Right lobe of liver (tissue), 4 donors: ENCODE measurements at regions not wholly inside any gene's neighbourhood (a gene's known extent, or its start where the extent isn't known, plus 50 kb on each side); places are given as distances from the start of the nearest gene placed in this dataset.

Experiments
- POLR2A ChIP-seq: fragments of 450-650 bp; IDR thresholded peaks from one replicate; pipeline ENCODE4 v1.6.1; 2017; ENCODE audit warnings: antibody characterized with exemption, mild to moderate bottlenecking
- TF ChIP-seq, protein P1 (sequence below), 4 donors: fragments of 200-600 bp in 3 of 4; fragments of 450-650 bp in 1 of 4; IDR thresholded peaks; one replicate each; pipeline versions ENCODE4 v1.5.1 to v1.8.0; 2016 to 2022; ENCODE audit warnings: antibody characterized with exemption in 4 of 4, mild to moderate bottlenecking in 2 of 4
- donor health status: DM: no; HTN: no; CAD: no.
- donor health status: DM: no; HTN: no; CAD: no.
- donor health status: DM: no; HTN: yes; CAD: no.

DNA sequence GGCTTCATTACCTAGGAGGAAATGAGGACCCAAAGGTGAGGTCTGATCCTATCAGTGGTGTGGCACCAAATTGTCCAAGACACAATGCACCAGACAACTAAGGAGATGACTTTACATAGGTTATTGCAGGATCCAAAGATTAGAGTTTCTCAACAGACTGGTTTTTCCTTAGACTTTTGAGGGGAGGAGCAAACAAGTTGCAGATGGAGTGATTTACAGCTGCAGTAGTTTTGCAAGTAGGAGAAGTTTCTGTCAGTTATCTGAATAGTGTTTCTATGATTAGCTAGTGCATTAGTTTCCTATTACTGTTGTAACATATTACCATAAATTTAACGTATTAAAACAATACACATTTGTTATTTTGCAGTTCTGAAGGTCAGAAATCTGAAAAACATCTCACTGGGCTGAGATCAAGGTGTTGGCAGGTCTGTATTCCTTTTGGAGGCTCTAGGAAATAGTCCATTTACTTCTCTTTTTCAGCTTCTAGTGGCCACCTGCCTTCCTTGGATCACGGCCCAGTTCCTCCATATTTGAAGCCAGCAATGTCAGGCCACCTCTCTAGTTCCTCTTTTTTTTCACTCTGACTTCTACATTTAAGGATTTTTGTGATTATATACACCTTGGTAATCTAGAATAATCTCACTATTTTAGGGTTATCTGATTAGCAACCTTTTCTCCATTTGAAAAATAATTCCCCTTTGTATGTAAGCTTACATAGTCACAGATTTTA lies 994.9 kb downstream of the REEP3 start:
- no peak for TF ChIP-seq POLR2A
- TF ChIP-seq, protein P1, sequence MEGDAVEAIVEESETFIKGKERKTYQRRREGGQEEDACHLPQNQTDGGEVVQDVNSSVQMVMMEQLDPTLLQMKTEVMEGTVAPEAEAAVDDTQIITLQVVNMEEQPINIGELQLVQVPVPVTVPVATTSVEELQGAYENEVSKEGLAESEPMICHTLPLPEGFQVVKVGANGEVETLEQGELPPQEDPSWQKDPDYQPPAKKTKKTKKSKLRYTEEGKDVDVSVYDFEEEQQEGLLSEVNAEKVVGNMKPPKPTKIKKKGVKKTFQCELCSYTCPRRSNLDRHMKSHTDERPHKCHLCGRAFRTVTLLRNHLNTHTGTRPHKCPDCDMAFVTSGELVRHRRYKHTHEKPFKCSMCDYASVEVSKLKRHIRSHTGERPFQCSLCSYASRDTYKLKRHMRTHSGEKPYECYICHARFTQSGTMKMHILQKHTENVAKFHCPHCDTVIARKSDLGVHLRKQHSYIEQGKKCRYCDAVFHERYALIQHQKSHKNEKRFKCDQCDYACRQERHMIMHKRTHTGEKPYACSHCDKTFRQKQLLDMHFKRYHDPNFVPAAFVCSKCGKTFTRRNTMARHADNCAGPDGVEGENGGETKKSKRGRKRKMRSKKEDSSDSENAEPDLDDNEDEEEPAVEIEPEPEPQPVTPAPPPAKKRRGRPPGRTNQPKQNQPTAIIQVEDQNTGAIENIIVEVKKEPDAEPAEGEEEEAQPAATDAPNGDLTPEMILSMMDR (IDR thresholded peaks at IDR 0.05): no peak
